PC-9 (cell line): ENCODE measurements at regions not wholly inside any gene's neighbourhood (a gene's known extent, or its start where the extent isn't known, plus 50 kb on each side); places are given as distances from the start of the nearest gene placed in this dataset.

Source experiments
- EZH2 ChIP-seq: fragments of 200-600 bp; sonication (generic); IDR thresholded peaks from 2 replicates; pipeline ENCODE4 v1.8.0; 2017; ENCODE audit warnings: antibody characterized with exemption, low read depth
- TF ChIP-seq, protein P1 (sequence below): fragments of 200-600 bp; sonication (generic); conservative IDR thresholded peaks from 2 replicates; pipeline ENCODE4 v1.6.1; 2017; ENCODE audit warnings: mixed run types, antibody characterized with exemption, mild to moderate bottlenecking, moderate library complexity

DNA sequence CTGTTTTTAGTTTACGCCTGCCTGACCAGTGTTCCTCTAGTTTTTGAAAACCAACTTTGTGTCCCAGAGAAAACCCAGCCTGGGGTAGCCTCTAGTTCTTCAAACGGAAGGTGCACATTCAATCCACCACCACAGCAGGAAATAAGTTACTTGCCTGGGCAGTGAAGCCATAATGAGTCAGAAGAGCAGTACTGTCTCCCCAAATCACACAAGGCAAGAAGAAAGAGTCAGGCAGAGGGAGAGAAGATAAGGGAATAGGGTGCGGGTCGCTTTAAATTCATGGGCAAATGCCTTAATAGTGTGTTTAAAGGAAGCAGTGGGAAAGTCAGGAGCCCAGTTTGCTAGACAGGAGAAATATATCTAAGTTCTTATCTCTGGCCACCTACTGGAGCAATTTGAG lies 333.8 kb upstream of the GRIA3 start:
- no peak for TF ChIP-seq EZH2
- TF ChIP-seq, protein P1, sequence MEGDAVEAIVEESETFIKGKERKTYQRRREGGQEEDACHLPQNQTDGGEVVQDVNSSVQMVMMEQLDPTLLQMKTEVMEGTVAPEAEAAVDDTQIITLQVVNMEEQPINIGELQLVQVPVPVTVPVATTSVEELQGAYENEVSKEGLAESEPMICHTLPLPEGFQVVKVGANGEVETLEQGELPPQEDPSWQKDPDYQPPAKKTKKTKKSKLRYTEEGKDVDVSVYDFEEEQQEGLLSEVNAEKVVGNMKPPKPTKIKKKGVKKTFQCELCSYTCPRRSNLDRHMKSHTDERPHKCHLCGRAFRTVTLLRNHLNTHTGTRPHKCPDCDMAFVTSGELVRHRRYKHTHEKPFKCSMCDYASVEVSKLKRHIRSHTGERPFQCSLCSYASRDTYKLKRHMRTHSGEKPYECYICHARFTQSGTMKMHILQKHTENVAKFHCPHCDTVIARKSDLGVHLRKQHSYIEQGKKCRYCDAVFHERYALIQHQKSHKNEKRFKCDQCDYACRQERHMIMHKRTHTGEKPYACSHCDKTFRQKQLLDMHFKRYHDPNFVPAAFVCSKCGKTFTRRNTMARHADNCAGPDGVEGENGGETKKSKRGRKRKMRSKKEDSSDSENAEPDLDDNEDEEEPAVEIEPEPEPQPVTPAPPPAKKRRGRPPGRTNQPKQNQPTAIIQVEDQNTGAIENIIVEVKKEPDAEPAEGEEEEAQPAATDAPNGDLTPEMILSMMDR: no peak
